ENCODE measurements at regions not wholly inside any gene's neighbourhood (a gene's known extent, or its start where the extent isn't known, plus 50 kb on each side); places are given as distances from the start of the nearest gene placed in this dataset.

DNA sequence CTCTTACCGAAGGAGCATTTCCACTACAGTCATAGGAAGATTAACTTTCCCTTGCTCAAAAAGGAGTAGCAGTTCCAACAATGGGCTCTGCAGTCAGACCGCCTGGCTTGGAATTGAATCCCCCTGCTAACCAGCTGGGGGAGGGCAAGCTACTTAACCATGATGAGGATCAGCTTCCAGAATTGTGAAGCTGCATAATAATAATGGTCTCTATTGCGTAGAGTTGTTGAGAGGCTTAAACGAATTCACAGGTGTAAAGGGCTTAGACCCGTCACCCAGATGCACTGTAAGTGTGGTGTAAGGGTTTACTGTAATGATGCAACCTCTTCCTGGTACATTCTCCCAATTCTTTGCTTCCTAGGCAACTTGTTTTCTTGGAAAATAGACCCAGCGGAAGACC is 185.2 kb upstream of the RGMA start:
- H3K9me3 ChIP-seq (ENCODE audit: insufficient read depth, low read depth, low read length): no peaks in the 10 kb centered on the region

DNA sequence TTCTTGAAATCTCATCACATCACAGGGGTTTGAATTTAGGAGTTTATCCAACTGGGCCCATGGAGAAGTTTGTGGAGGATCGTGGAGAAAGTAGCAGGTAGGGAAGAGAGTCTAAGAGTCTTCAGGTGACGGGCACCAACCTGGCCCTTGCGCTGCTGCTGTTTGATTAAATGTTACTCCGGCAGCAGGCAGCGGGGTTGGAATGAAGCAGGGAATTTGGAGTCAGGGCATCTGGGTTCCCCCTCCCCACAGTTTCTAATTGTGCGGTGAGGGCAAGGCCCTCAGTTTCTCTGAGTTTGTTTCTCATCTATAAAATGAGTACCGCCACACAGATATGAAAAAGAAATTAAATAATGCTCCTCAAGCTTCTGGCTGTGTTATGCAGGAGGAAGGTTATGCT is 182.9 kb upstream of the RGMA start:
- no peak for TF ChIP-seq EZH2phosphoT487 (IDR thresholded peaks at IDR 0.05; ENCODE audit: borderline replicate concordance)
- TF ChIP-seq, protein P1, sequence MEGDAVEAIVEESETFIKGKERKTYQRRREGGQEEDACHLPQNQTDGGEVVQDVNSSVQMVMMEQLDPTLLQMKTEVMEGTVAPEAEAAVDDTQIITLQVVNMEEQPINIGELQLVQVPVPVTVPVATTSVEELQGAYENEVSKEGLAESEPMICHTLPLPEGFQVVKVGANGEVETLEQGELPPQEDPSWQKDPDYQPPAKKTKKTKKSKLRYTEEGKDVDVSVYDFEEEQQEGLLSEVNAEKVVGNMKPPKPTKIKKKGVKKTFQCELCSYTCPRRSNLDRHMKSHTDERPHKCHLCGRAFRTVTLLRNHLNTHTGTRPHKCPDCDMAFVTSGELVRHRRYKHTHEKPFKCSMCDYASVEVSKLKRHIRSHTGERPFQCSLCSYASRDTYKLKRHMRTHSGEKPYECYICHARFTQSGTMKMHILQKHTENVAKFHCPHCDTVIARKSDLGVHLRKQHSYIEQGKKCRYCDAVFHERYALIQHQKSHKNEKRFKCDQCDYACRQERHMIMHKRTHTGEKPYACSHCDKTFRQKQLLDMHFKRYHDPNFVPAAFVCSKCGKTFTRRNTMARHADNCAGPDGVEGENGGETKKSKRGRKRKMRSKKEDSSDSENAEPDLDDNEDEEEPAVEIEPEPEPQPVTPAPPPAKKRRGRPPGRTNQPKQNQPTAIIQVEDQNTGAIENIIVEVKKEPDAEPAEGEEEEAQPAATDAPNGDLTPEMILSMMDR (conservative IDR thresholded peaks at IDR 0.05; ENCODE audit: low read length): no peak
- Histone ChIP-seq H3K79me2 (ENCODE audit: insufficient read depth, low read length) (no peaks in the 10 kb centered on the region), H3K36me3 (ENCODE audit: insufficient read depth, low read length) (no peaks in the 10 kb centered on the region), H3K4me1 (ENCODE audit: insufficient read depth, low read length, poor library complexity, severe bottlenecking) (no peaks in the 10 kb centered on the region), H3K4me2 (ENCODE audit: low read depth, low read length, poor library complexity, severe bottlenecking) (no peak overlapping the region), H3K4me3 (ENCODE audit: low read length, poor library complexity, severe bottlenecking) (no peak overlapping the region), H3K9me2 (replicated peaks; ENCODE audit: low read depth, low read length) (no peaks in the 10 kb centered on the region), H4K20me1 (ENCODE audit: insufficient read depth, low read length, poor library complexity, severe bottlenecking) (no peaks in the 10 kb centered on the region), H3F3A (ENCODE audit: low read depth) (no peaks in the 10 kb centered on the region), H2AFZ (ENCODE audit: low read length) (0 out of 2 replicates have a peak overlapping the region, but pooled peaks have one; percentile 23), H3K9me3 (ENCODE audit: insufficient read depth, low read depth, low read length) (no peaks in the 10 kb centered on the region), H3K9ac (ENCODE audit: low read depth, low read length, poor library complexity, severe bottlenecking) (no peak overlapping the region), H3K27me3 (ENCODE audit: insufficient read depth, low read length, poor library complexity, severe bottlenecking) (no peaks in the 10 kb centered on the region)

More for the DNA sequence above, 185.2 kb upstream of the RGMA start:
- no peaks in the 10 kb centered on the region for H3K9me2 ChIP-seq (replicated peaks; ENCODE audit: low read depth, low read length)
- no peak overlapping the region for H3K9ac ChIP-seq (ENCODE audit: low read depth, low read length, poor library complexity, severe bottlenecking)
- TF ChIP-seq, protein P1 (conservative IDR thresholded peaks at IDR 0.05; ENCODE audit: low read length): no peak
- no peak for TF ChIP-seq EZH2phosphoT487 (IDR thresholded peaks at IDR 0.05; ENCODE audit: borderline replicate concordance)
- H4K20me1 ChIP-seq (ENCODE audit: insufficient read depth, low read length, poor library complexity, severe bottlenecking): no peaks in the 10 kb centered on the region
- H3K4me2 ChIP-seq (ENCODE audit: low read depth, low read length, poor library complexity, severe bottlenecking): no peak overlapping the region
- H2AFZ ChIP-seq (ENCODE audit: low read length): no peak overlapping the region
- no peaks in the 10 kb centered on the region for H3F3A ChIP-seq (ENCODE audit: low read depth)
- no peak overlapping the region for H3K4me3 ChIP-seq (ENCODE audit: low read length, poor library complexity, severe bottlenecking)
- H3K79me2 ChIP-seq (ENCODE audit: insufficient read depth, low read length): no peaks in the 10 kb centered on the region
- H3K4me1 ChIP-seq (ENCODE audit: insufficient read depth, low read length, poor library complexity, severe bottlenecking): no peaks in the 10 kb centered on the region
- H3K27me3 ChIP-seq (ENCODE audit: insufficient read depth, low read length, poor library complexity, severe bottlenecking): no peaks in the 10 kb centered on the region
- no peaks in the 10 kb centered on the region for H3K36me3 ChIP-seq (ENCODE audit: insufficient read depth, low read length)

DNA sequence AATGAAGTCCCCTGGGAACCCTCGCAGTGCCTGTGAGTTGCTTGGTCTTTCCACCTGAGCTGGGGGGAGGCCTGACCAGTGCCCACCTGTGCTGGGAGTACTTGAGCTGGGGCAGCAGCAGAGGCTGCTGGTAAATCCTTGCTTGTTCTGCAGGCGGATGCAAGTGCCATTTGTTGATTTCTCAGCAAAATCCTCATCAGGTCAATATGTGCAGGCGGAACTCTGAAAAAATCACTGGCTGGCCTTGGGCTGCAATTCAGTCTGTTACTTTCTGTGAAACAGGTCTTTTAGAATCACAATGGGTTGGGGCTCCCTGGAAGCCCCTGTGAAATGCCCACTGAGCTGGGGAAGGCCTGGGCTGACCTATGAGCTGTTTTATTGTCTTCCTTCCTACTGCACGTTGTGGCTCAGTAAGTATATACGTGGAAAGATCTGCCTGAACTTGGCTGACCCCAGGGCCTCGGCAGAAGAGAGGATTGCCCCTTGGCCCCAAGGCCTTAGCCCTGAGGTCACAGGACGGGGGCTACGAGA is 182.0 kb upstream of the RGMA start:
- Histone ChIP-seq H3K9ac (ENCODE audit: low read depth, low read length, poor library complexity, severe bottlenecking) (peak overlapping the region; percentile 19), H3K4me2 (ENCODE audit: low read depth, low read length, poor library complexity, severe bottlenecking) (no peak overlapping the region), H3K4me1 (ENCODE audit: insufficient read depth, low read length, poor library complexity, severe bottlenecking) (no peaks in the 10 kb centered on the region), H3K79me2 (ENCODE audit: insufficient read depth, low read length) (no peaks in the 10 kb centered on the region), H3K9me3 (ENCODE audit: insufficient read depth, low read depth, low read length) (no peaks in the 10 kb centered on the region), H3K4me3 (ENCODE audit: low read length, poor library complexity, severe bottlenecking) (no peak overlapping the region), H3K27me3 (ENCODE audit: insufficient read depth, low read length, poor library complexity, severe bottlenecking) (no peaks in the 10 kb centered on the region), H3K36me3 (ENCODE audit: insufficient read depth, low read length) (no peaks in the 10 kb centered on the region), H3F3A (ENCODE audit: low read depth) (no peaks in the 10 kb centered on the region), H3K9me2 (replicated peaks; ENCODE audit: low read depth, low read length) (no peaks in the 10 kb centered on the region), H2AFZ (ENCODE audit: low read length) (0 out of 2 replicates have a peak overlapping the region, but pooled peaks have one; percentile 23), H4K20me1 (ENCODE audit: insufficient read depth, low read length, poor library complexity, severe bottlenecking) (no peaks in the 10 kb centered on the region)
- no peak for TF ChIP-seq EZH2phosphoT487 (IDR thresholded peaks at IDR 0.05; ENCODE audit: borderline replicate concordance)
- TF ChIP-seq, protein P1 (conservative IDR thresholded peaks at IDR 0.05; ENCODE audit: low read length): no peak

Measured in Loucy (cell line).